Activated T-cell treated with anti-CD3 and anti-CD28 coated beads, Interleukin-2, amount 50 U/mL, for 24 hours (primary cell): ENCODE measurements at regions not wholly inside any gene's neighbourhood (a gene's known extent, or its start where the extent isn't known, plus 50 kb on each side); places are given as distances from the start of the nearest gene placed in this dataset.

Experiments
- DNase-seq: peaks from one replicate; pipeline ENCODE4 v3.0.0-alpha.2; 2020
- H3K27ac Mint-ChIP-seq: 2 replicates; pipeline ENCODE4 v1.8.0; 2020; ENCODE audit warnings: mild to moderate bottlenecking, mixed read lengths
- H3K27me3 Mint-ChIP-seq: 2 replicates; pipeline ENCODE4 v1.8.0; 2020; ENCODE audit warnings: mixed read lengths
- H3K36me3 Mint-ChIP-seq: 2 replicates; pipeline ENCODE4 v1.8.0; 2020; ENCODE audit warnings: low read depth, mixed read lengths
- H3K4me1 Mint-ChIP-seq: 2 replicates; pipeline ENCODE4 v1.8.0; 2020; ENCODE audit warnings: low read depth, mixed read lengths
- H3K4me3 Mint-ChIP-seq: 2 replicates; pipeline ENCODE4 v1.8.0; 2020; ENCODE audit warnings: mild to moderate bottlenecking, moderate library complexity, mixed read lengths
- H3K9me3 Mint-ChIP-seq: 2 replicates; pipeline ENCODE4 v1.8.0; 2020; ENCODE audit warnings: mixed read lengths

- no peak overlapping the region for H3K4me3 Mint-ChIP-seq
- H3K27me3 Mint-ChIP-seq, result peaks cover 24% of the 10 kb centered on the region
- no peak for DNase-seq
- no peaks in the 10 kb centered on the region for H3K9me3 Mint-ChIP-seq
- no peak overlapping the region for H3K27ac Mint-ChIP-seq
- H3K4me1 Mint-ChIP-seq, result no peaks in the 10 kb centered on the region
- H3K36me3 Mint-ChIP-seq, result no peaks in the 10 kb centered on the region
These were observed 248.6 kb upstream of the DAPK1 start for GRCh38 chr9:87249029-87249428.

DNA sequence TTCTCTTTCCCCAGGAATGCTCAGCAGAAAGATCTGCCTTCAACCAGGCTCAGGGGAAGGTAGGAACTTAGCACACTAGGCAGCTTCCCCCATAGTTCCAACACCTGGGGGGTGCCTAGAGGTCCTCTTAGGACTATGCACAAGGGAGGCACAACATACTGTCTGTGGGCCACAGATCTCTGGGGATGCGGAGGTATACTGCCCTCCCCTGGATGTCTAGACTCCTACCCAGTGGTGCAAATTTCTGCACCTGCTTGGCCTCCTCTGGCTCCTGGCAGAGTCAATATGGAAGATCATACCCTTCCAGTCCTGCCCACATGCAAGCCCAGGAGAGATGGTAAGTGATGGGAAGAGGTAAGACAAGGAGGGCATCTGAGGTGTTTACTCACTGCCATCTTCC is 247.5 kb upstream of the DAPK1 start:
- H3K9me3 Mint-ChIP-seq, result no peaks in the 10 kb centered on the region
- peaks cover 18% of the 10 kb centered on the region for H3K27me3 Mint-ChIP-seq
- H3K4me3 Mint-ChIP-seq, result no peak overlapping the region
- no peaks in the 10 kb centered on the region for H3K4me1 Mint-ChIP-seq
- H3K27ac Mint-ChIP-seq, result no peak overlapping the region
- DNase-seq, result no peak
- no peaks in the 10 kb centered on the region for H3K36me3 Mint-ChIP-seq

DNA sequence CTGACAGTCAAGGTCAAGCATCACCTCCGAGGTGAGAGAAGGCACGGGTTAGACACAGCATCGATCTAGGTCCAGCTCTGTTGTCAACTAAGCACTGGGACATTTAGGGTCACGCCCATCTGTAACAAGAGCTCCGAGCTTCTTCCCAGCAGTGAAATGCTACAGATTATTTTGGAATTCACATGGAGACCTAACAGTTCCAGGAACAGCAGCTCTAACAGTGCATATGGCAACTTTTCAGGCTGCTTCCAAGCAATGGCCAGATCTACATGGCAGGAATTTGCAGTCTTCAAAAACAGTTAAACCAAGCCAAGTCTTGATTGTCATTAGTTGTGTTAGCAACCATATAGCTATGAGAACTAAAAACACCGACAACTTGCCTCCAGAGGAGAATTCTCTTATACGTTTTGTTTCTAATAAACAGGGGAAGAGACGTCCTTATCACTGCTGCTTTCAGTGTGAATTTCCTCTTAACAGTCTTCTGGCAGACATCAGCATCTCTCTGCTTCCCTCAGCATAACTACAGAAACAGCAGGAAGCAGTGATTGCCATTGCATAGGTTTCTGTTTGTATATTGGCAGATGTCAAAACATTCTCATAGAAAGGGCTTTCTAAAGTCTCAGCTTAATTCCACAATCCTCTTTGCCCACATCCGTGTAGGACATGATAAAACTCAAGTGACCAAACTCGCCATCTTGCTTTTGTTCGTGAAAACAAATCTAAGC is 242.1 kb upstream of the DAPK1 start:
- Mint-ChIP-seq H3K36me3 (no peaks in the 10 kb centered on the region), H3K27ac (no peak overlapping the region), H3K9me3 (no peaks in the 10 kb centered on the region), H3K4me3 (no peak overlapping the region), H3K27me3 (peaks cover 10% of the 10 kb centered on the region), H3K4me1 (no peaks in the 10 kb centered on the region)
- no peak for DNase-seq

GRCh38 chr9:87256973-87257372 is 240.7 kb upstream of the DAPK1 start:
- no peaks in the 10 kb centered on the region for H3K36me3 Mint-ChIP-seq
- no peaks in the 10 kb centered on the region for H3K4me1 Mint-ChIP-seq
- H3K27ac Mint-ChIP-seq, result no peak overlapping the region
- H3K27me3 Mint-ChIP-seq, result peaks cover 7% of the 10 kb centered on the region
- H3K4me3 Mint-ChIP-seq, result no peak overlapping the region
- H3K9me3 Mint-ChIP-seq, result no peaks in the 10 kb centered on the region
- no peak for DNase-seq

DNA sequence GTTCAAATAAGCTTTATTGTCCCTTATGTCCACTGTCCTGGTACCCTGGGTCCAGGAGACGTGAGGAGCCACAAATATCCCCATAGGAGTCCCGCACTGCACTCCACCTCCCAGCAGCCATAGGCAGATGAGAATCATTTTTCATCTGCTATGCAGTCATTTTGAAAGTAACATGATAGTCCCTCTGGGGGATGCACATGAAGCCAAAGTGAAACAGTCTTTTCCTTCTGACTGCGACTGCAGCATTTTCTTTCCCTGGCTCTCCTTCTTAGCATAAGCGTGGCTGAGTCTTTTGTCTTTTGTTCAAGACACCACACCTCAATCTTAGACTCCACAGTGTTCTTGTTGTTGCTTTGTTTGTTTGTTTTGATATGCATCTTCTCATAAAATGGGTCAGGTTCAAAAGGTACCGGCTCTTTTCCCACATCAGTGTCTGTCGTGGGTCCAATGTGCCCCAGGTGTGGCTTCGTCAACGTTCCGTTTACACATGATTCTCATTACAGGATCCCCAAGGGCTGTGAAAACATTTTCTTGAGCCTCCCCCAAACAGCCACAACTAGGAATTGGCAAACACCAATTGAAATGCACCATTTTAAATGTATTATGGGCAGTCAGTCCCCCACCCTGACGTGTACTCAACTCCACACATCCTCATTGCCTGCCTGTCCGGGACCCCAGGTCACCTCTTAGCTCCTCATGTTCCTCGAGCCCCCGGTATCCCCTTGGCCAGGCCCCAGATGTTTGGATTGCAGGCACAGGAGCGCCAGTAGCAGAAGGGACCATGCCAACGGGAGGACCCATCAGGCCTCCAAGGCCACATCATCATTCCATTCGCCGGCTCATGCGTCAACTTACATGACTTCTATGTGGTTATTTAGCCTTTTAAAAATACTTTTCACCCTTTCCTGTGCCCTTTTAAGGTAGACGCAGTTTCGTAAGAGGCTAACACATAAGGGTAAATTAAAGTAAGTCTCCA is 237.8 kb upstream of the DAPK1 start:
- Mint-ChIP-seq H3K27ac (no peak overlapping the region), H3K9me3 (no peaks in the 10 kb centered on the region), H3K4me3 (no peak overlapping the region), H3K4me1 (no peaks in the 10 kb centered on the region), H3K27me3 (peaks cover 7% of the 10 kb centered on the region), H3K36me3 (no peaks in the 10 kb centered on the region)
- no peak for DNase-seq

DNA sequence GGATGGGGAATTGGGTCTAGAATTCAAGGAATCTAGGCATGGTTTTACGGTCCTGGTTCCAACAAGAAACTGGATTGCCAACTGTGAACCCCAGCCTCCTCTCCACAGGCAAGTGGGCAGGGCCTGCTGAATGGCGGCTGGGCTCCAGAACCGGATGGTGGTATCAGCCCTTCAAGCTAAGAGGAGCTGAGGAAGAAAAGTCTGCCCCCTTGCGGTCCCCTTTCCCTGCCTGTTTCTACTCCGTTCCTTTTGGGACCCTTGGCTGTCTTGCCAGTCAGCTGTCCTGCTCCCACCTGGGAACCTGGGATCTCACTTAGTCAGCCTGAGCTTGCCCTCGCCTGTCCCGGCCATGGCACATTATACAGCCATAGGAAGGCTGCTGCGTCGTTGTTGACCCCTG is 234.4 kb upstream of the DAPK1 start:
- H3K27ac Mint-ChIP-seq, result no peak overlapping the region
- DNase-seq, result no peak
- H3K4me1 Mint-ChIP-seq, result no peaks in the 10 kb centered on the region
- no peaks in the 10 kb centered on the region for H3K9me3 Mint-ChIP-seq
- peaks cover 10% of the 10 kb centered on the region for H3K27me3 Mint-ChIP-seq
- H3K36me3 Mint-ChIP-seq, result no peaks in the 10 kb centered on the region
- H3K4me3 Mint-ChIP-seq, result no peak overlapping the region

DNA sequence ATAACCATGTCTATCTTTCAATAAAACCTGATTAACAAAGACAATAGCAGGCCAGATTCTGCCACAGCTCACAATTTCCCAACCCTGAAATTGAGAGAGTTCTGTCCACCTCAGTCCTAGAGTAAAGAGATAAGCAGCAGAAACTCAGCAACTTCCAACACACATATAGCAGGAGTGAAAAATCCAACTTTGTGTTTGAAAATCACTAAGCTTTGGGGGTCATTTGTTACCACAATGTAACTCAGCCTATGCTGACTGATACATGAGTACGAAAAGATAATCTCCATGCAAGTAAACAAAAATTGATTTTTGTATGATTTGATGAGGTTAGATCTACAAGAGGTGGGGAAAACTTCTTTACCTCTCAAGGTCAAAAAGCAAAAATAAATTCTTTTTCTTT is 231.0 kb upstream of the DAPK1 start:
- Mint-ChIP-seq H3K36me3 (no peaks in the 10 kb centered on the region), H3K4me1 (peaks cover 4% of the 10 kb centered on the region), H3K9me3 (no peaks in the 10 kb centered on the region), H3K27ac (no peak overlapping the region), H3K27me3 (peaks cover 20% of the 10 kb centered on the region), H3K4me3 (no peak overlapping the region)
- DNase-seq, result no peak

DNA sequence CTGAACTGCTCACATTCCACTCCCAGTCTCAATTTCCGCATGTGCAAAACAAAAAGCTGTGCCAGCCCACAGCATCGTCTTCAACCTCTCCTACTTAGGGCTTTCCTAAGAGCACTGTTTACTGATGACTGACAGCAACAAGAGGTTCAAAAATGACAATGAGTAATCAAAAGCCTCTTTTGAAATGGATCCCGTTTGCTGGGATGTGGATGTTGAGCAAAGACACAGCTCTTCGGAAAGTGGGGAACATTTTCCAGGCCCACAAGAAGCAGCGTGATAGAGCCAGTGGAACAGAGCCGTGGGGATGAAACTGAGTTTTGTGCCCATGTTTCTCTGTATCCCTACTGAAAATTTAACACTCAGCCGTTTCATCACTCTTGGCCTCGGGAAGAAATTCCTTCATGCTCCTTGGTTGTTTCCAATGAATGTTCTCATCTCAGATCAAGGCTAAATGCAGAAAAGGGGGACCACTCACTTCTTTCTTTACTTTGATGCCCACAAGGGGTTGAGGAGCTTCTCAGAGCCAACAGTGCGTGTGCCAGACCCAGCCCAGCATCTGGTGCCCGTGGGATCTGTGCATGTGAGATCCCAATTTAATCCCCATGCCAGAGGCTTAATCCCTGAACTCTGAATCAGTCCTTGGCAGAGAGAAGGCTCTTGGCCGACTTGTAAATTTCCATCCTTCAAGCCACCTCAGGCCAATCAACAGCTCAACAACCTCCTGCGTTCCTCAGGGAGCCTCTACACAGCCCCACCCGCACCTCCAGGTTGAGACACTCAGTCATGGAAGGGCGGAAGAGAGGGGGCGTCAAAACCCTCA is 230.2 kb upstream of the DAPK1 start:
- Mint-ChIP-seq H3K27ac (no peak overlapping the region), H3K4me3 (no peak overlapping the region), H3K36me3 (no peaks in the 10 kb centered on the region), H3K9me3 (no peaks in the 10 kb centered on the region), H3K4me1 (peaks cover 10% of the 10 kb centered on the region), H3K27me3 (peaks cover 26% of the 10 kb centered on the region)
- DNase-seq, result no peak

- Mint-ChIP-seq H3K4me1 (peaks cover 10% of the 10 kb centered on the region), H3K27me3 (peaks cover 37% of the 10 kb centered on the region), H3K4me3 (no peak overlapping the region), H3K27ac (no peak overlapping the region), H3K36me3 (no peaks in the 10 kb centered on the region), H3K9me3 (no peaks in the 10 kb centered on the region)
- no peak for DNase-seq
These were observed 228.1 kb upstream of the DAPK1 start for GRCh38 chr9:87269296-87270176.

DNA sequence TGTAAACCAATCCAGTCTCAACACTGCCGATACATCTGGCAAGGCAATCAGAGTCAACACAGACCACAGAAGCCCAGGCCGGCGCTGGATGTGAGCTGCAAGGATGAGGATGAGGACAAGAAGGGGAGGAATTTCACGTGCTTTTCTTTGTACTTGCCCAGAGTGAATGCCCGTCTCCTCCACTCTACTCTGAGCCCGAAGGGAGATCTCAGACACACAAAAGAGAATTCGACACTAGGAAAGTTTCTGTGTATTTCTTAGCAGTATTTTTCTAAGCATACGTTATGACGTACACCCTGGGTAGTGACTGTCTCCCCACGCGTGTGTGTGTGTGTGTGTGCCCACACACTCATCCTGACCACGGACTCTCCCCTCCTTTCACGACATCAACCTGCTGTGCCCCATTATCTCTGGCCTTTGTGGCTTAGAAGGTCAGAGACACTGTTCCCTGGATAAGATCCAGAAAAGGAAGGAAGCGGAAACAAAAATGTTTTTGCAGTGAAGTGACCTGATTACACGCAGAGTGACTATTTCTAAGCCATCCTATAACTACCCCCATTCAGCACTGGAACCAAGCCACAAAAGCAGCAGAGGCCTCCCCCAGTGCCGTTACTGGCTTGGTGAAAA is 227.3 kb upstream of the DAPK1 start:
- no peak overlapping the region for H3K4me3 Mint-ChIP-seq
- peaks cover 13% of the 10 kb centered on the region for H3K4me1 Mint-ChIP-seq
- H3K36me3 Mint-ChIP-seq, result no peaks in the 10 kb centered on the region
- H3K27ac Mint-ChIP-seq, result no peak overlapping the region
- H3K27me3 Mint-ChIP-seq, result peaks cover 38% of the 10 kb centered on the region
- no peaks in the 10 kb centered on the region for H3K9me3 Mint-ChIP-seq
- no peak for DNase-seq

DNA sequence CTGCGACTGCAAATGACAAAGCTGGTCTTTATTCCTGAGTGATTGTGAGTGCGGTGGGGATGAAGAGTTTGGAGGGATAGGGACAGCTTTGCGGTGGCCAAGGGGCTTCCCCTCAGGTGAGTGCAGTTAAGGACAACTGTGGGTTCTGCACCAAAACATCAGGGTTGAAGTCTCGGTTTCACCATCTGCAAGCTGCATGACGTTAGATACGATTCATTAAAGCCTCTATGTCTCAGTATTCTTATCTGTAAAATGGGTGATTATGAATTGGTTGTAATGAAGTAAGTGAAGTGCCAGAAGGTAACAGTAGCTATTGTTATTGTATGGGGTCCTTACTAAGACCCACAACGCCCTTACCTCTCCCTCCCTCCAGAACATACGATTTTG is 226.8 kb upstream of the DAPK1 start:
- Mint-ChIP-seq H3K27ac (no peak overlapping the region), H3K4me3 (no peak overlapping the region), H3K36me3 (no peaks in the 10 kb centered on the region), H3K27me3 (peaks cover 38% of the 10 kb centered on the region), H3K9me3 (no peaks in the 10 kb centered on the region), H3K4me1 (peaks cover 17% of the 10 kb centered on the region)
- DNase-seq, result no peak

- peaks cover 35% of the 10 kb centered on the region for H3K27me3 Mint-ChIP-seq
- no peaks in the 10 kb centered on the region for H3K36me3 Mint-ChIP-seq
- no peaks in the 10 kb centered on the region for H3K9me3 Mint-ChIP-seq
- H3K4me1 Mint-ChIP-seq, result peaks cover 25% of the 10 kb centered on the region
- no peak overlapping the region for H3K4me3 Mint-ChIP-seq
- no peak overlapping the region for H3K27ac Mint-ChIP-seq
- DNase-seq, result no peak
These were observed 225.8 kb upstream of the DAPK1 start for GRCh38 chr9:87271696-87272477.
